ENCODE measurements at regions not wholly inside any gene's neighbourhood (a gene's known extent, or its start where the extent isn't known, plus 50 kb on each side); places are given as distances from the start of the nearest gene placed in this dataset.
"Not testable (repeated sequence)": the region's sequence is repeated elsewhere in the genome, so short reads cannot be mapped to it uniquely, and the experiment has no call there.

DNA sequence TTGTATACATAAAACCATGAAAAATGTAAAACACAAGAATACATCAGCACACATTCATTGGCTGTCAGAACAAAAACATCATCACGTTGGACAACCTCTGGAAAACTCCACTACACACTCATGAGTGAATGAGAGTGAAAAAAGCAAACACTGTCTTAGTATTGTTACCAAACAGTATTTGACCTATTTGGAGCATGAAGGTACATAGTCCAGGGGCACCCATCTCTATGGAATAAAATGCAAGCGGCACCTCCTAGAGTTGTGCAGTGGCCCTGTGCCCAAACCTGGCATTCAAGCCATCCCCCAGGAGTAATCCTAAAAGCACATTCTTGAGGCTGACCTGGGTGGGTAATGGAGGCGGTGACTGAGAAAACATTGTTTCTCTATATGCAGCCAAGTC, 67.0 kb upstream of the SOD1 start:
- no peaks in the 10 kb centered on the region for H3K4me1 ChIP-seq (ENCODE audit: control insufficient read depth in 1 of 2, insufficient read depth in 1 of 2, low read depth in 1 of 2, low read length in 1 of 2)
- H3K27ac ChIP-seq = no peak overlapping the region
- TF ChIP-seq, protein P1, sequence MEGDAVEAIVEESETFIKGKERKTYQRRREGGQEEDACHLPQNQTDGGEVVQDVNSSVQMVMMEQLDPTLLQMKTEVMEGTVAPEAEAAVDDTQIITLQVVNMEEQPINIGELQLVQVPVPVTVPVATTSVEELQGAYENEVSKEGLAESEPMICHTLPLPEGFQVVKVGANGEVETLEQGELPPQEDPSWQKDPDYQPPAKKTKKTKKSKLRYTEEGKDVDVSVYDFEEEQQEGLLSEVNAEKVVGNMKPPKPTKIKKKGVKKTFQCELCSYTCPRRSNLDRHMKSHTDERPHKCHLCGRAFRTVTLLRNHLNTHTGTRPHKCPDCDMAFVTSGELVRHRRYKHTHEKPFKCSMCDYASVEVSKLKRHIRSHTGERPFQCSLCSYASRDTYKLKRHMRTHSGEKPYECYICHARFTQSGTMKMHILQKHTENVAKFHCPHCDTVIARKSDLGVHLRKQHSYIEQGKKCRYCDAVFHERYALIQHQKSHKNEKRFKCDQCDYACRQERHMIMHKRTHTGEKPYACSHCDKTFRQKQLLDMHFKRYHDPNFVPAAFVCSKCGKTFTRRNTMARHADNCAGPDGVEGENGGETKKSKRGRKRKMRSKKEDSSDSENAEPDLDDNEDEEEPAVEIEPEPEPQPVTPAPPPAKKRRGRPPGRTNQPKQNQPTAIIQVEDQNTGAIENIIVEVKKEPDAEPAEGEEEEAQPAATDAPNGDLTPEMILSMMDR (IDR thresholded peaks at IDR 0.05) = no peak
- no peaks in the 10 kb centered on the region for H3K9me3 ChIP-seq
- H3K27me3 ChIP-seq = no peaks in the 10 kb centered on the region
- no peaks in the 10 kb centered on the region for H3K36me3 ChIP-seq
- H3K4me3 ChIP-seq (ENCODE audit: low read depth in 1 of 2, low read length in 1 of 2) = no peak overlapping the region

DNA sequence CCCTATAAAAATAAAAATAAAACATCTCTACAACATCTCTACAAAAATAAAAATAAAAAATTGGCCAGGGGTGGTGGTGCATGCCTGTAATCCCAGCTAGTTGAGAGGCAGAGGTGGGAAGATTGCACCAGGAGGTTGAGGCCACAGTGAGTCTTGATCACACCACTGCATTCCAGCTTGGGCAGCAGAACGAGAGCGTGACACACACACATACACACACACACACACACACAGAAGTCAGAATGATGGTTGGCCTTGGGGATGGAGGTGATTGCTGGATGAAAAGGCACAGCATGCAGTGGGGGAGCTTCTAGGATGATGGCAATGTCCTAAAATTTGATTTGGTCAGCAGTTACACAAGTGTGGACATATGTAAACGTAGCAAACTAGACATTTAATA, 69.7 kb upstream of the SOD1 start:
- H3K4me3 ChIP-seq (ENCODE audit: low read depth in 1 of 2, low read length in 1 of 2) = no peak overlapping the region
- no peaks in the 10 kb centered on the region for H3K9me3 ChIP-seq
- H3K27me3 ChIP-seq = no peaks in the 10 kb centered on the region
- no peaks in the 10 kb centered on the region for H3K36me3 ChIP-seq
- H3K4me1 ChIP-seq (ENCODE audit: control insufficient read depth in 1 of 2, insufficient read depth in 1 of 2, low read depth in 1 of 2, low read length in 1 of 2) = no peaks in the 10 kb centered on the region
- TF ChIP-seq, protein P1 (IDR thresholded peaks at IDR 0.05) = no peak
- no peak overlapping the region for H3K27ac ChIP-seq

DNA sequence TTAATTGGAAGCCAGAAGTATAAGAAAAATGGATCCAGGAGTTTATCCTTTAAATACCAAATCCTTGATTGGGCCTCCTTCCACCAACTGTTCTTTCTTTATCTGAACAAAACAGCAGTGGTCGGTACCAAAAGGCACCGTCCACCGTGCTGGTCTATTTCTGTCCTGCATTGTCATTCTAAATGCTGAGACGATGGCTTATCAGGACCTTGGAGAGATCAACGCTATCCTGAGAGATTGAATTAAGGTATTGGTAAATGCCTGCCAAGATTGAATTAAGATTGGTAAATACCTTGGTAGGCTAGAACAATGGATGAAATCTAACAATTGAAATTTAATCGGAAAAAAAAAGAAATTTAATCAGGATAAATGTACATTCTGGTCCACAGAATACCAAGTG, 73.4 kb upstream of the SOD1 start:
- H3K27ac ChIP-seq = no peak overlapping the region
- no peak overlapping the region for H3K4me3 ChIP-seq (ENCODE audit: low read depth in 1 of 2, low read length in 1 of 2)
- peaks cover 2% of the 10 kb centered on the region for H3K27me3 ChIP-seq
- no peaks in the 10 kb centered on the region for H3K9me3 ChIP-seq
- TF ChIP-seq, protein P1 (IDR thresholded peaks at IDR 0.05) = no peak
- no peaks in the 10 kb centered on the region for H3K4me1 ChIP-seq (ENCODE audit: control insufficient read depth in 1 of 2, insufficient read depth in 1 of 2, low read depth in 1 of 2, low read length in 1 of 2)
- no peaks in the 10 kb centered on the region for H3K36me3 ChIP-seq

DNA sequence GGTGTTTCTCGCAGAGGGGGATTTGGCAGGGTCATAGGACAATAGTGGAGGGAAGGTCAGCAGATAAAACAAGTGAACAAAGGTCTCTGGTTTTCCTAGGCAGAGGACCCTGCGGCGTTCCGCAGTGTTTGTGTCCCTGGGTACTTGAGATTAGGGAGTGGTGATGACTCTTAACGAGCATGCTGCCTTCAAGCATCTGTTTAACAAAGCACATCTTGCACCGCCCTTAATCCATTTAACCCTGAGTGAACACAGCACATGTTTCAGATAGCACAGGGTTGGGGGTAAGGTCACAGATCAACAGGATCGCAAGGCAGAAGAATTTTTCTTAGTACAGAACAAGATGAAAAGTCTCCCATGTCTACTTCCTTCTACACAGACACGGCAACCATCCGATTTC, 75.6 kb upstream of the SOD1 start:
- H3K36me3 ChIP-seq, H3K27me3 ChIP-seq: not testable (repeated sequence)

DNA sequence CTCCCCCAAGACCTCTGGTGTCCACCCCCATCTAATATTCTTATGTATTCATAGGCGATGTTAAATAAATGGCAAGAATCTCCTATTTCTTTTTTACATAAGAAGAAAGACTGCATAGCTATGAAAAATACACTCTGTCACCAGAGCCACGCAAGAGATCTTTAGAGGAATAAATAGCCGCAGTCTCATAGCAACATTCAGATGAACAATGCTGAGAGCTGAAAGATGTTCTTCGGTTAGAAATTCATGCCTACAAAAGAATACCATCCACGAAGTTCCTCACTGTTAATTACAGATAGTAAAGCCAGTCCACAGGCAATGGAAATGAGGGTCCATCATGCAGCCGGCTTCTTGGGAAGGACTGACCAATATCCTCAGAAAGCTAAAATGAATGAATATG, 76.0 kb upstream of the SOD1 start:
- no peak overlapping the region for H3K4me3 ChIP-seq (ENCODE audit: low read depth in 1 of 2, low read length in 1 of 2)
- H3K9me3 ChIP-seq = no peaks in the 10 kb centered on the region
- TF ChIP-seq, protein P1 (IDR thresholded peaks at IDR 0.05) = no peak

More for the DNA sequence above, 75.6 kb upstream of the SOD1 start:
- H3K4me1 ChIP-seq (ENCODE audit: control insufficient read depth in 1 of 2, insufficient read depth in 1 of 2, low read depth in 1 of 2, low read length in 1 of 2); H3K27ac ChIP-seq; H3K9me3 ChIP-seq; H3K4me3 ChIP-seq (ENCODE audit: low read depth in 1 of 2, low read length in 1 of 2): not testable (repeated sequence)

DNA sequence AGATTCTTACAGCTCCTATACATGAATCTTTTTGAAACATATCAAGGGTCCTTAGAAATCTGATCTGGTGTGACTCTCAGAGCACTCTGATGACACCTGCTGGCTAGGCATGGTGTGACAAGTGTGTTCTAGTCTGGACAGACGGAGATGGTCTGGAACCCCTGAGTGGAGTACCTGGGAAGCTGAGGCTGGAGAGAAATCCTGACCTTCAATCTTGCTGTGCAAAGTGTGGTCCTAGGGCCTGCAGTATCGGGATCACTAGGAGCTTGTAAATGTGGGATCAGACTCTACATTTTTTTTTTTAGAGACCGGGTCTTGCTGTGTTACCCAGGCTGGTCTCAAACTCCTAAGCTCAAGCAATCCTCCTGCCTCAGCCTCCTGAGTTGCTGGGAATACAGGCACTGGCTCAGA, 78.6 kb upstream of the SOD1 start:
- TF ChIP-seq, protein P1 (IDR thresholded peaks at IDR 0.05) = no peak
- H3K4me3 ChIP-seq (ENCODE audit: low read depth in 1 of 2, low read length in 1 of 2) = no peak overlapping the region

More for the DNA sequence above, 76.0 kb upstream of the SOD1 start:
- no peak overlapping the region for H3K27ac ChIP-seq
- H3K27me3 ChIP-seq = peaks cover 2% of the 10 kb centered on the region
- no peaks in the 10 kb centered on the region for H3K4me1 ChIP-seq (ENCODE audit: control insufficient read depth in 1 of 2, insufficient read depth in 1 of 2, low read depth in 1 of 2, low read length in 1 of 2)
- no peaks in the 10 kb centered on the region for H3K36me3 ChIP-seq

More for the DNA sequence above, 78.6 kb upstream of the SOD1 start:
- Histone ChIP-seq H3K4me1 (ENCODE audit: control insufficient read depth in 1 of 2, insufficient read depth in 1 of 2, low read depth in 1 of 2, low read length in 1 of 2) (no peaks in the 10 kb centered on the region), H3K27ac (no peak overlapping the region), H3K36me3 (no peaks in the 10 kb centered on the region), H3K9me3 (no peaks in the 10 kb centered on the region), H3K27me3 (peaks cover 2% of the 10 kb centered on the region)
